ENCODE measurements at regions not wholly inside any gene's neighbourhood (a gene's known extent, or its start where the extent isn't known, plus 50 kb on each side); places are given as distances from the start of the nearest gene placed in this dataset.

- TF ChIP-seq CTCF (IDR thresholded peaks at IDR 0.05; ENCODE audit: insufficient read depth, low read depth, low read length) (no peak), EZH2 (IDR thresholded peaks at IDR 0.05; ENCODE audit: insufficient read depth, low read length) (no peak)
Observed at GRCh38 chr3:168860028-168860427, 764.3 kb upstream of the GOLIM4 start.
